ENCODE measurements at regions not wholly inside any gene's neighbourhood (a gene's known extent, or its start where the extent isn't known, plus 50 kb on each side); places are given as distances from the start of the nearest gene placed in this dataset.
"Not testable (repeated sequence)": the region's sequence is repeated elsewhere in the genome, so short reads cannot be mapped to it uniquely, and the experiment has no call there.

- no peak for DNase-seq (ENCODE audit: low read depth in 1 of 2, low spot score in 1 of 2)
Observed at GRCh38 chr5:126100767-126101166, 322.4 kb upstream of the GRAMD2B start.

DNA sequence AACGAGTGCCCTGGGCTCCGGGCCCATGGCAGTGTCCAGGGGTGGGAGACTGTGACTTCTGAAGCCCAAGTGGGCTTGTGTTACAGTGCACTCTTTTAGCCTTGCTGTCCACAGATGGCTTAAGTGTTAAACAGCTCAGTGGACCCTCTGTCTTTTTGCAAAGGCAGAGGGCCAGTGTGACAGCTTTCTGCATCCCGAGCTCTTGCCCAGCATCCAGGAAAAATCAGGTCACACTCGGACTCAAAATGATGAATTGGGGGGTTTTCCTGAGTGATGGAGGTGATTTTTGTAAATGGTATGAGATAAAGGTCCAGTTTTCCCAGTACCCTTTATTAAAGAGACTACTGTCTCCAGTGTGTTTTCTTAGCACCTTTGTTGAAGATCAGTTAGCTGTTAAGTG, 321.3 kb upstream of the GRAMD2B start:
- DNase-seq (ENCODE audit: low read depth in 1 of 2, low spot score in 1 of 2), result no peak

GRCh38 chr5:126103050-126103449, 320.2 kb upstream of the GRAMD2B start:
- DNase-seq (ENCODE audit: low read depth in 1 of 2, low spot score in 1 of 2), result no peak

GRCh38 chr5:126103868-126104267, 319.3 kb upstream of the GRAMD2B start:
- no peak for DNase-seq (ENCODE audit: low read depth in 1 of 2, low spot score in 1 of 2)

GRCh38 chr5:126104341-126104740, 318.9 kb upstream of the GRAMD2B start:
- no peak for DNase-seq (ENCODE audit: low read depth in 1 of 2, low spot score in 1 of 2)

- no peak for DNase-seq (ENCODE audit: low read depth in 1 of 2, low spot score in 1 of 2)
Observed at GRCh38 chr5:126104951-126105350, 318.3 kb upstream of the GRAMD2B start.

DNA sequence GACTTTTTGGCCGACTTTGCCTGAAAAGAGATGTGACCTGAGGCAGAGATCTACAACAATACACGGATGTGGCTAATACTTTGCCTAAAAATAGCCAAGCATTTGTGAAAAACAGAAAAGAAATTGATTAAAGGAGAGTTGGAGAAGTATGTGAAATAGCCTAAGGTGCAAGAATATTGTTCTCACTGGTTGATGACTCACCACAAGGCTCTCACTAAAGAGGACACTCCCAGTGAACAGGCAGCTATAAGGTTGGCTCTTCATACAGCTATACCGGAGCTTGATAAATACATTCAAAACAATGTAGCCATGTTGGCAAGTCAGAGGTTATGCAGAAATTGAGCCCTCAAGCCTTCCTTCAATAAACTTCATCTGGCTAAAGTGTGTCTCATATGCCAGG, 317.2 kb upstream of the GRAMD2B start:
- DNase-seq (ENCODE audit: low read depth in 1 of 2, low spot score in 1 of 2), result no peak

DNA sequence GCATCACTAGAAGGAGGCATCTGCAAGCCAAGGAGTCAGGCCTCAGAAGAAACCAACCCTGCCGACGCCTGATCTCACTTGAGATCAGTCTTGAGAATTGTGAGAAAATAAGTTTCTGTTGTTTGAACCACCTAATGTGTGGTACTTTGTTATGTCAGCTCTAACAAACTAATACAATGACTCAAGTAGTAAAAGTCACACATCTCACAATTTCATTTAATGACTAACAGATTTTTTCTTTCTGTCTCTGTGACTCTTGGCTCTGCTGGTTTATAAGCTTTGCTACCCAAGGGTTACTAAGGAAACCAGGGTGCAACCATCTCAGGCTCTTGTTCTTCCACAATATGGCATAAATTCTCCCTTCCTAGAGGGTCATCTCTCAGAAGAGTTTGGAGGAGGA, 315.8 kb upstream of the GRAMD2B start:
- no peak for DNase-seq (ENCODE audit: low read depth in 1 of 2, low spot score in 1 of 2)

DNA sequence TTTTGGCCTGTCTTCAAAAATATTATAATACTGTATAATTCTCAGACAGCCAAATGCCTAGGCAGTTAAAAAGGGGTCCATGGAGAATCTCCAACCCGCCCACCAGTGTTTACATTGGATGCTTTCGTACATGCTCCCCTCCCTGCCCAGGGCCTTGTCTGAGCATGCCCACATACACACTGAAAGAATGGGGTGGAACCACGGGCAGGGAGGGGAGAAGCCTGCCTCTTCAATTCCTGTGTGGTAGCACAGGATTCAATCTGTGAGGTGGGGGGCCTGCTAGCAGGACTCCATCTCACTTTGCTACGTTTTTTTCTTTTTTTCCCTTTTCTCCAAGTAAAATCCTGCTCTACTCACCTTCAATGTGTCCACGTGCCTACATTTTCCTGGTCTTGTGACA, 314.7 kb upstream of the GRAMD2B start:
- DNase-seq (ENCODE audit: low read depth in 1 of 2, low spot score in 1 of 2), result no peak

DNA sequence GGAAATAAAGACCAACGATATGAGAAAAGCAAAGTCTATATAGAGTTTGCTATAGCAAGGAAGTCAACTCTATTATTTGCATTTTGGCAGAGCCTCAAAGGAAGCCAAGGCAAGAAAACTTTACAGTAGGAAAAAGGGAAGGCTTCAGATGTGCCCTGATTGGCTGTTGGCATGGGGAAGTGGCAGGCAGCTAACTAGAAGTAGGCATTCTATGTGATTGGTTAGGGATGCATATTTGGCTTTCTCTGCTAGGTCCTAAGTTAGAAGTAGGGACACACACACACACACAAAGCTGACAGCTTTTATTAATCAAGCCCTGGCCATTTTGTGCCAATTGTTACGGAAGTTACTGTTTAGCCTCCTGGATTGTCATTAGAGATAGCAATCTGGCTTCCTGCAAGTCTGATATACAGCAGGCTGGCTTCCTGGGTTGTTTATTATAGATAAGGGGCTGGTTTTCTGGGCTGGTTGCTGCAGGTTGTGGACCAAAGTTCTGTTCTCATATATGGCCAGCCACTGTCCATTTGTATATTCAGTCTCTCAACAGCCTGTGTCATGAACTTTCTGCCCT, 308.1 kb upstream of the GRAMD2B start:
- DNase-seq (ENCODE audit: low read depth in 1 of 2, low spot score in 1 of 2), result no peak

DNA sequence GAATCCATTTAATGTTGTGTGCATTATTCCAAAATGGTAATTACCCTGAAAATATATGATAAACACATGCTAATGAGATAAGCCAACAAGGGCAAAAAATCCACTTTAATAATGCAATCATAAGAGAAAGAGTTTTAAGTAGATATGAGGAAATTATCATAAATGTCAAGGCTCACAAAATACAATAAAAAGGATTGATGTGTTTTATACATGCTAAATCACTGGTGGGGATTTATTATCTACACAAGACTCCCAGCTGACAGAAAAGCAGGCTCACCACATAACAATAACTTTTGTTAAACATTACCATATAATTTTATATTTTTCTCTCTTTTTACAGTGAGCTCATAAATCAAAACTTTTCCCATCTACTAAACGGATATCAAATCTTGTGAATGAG, 306.2 kb upstream of the GRAMD2B start:
- DNase-seq (ENCODE audit: low read depth in 1 of 2, low spot score in 1 of 2), result no peak

- DNase-seq (ENCODE audit: low read depth in 1 of 2, low spot score in 1 of 2), result no peak
Observed at GRCh38 chr5:126119887-126120442, 303.2 kb upstream of the GRAMD2B start.

GRCh38 chr5:126120939-126121338, 302.3 kb upstream of the GRAMD2B start:
- no peak for DNase-seq (ENCODE audit: low read depth in 1 of 2, low spot score in 1 of 2)

GRCh38 chr5:126122942-126123341, 300.3 kb upstream of the GRAMD2B start:
- no peak for DNase-seq (ENCODE audit: low read depth in 1 of 2, low spot score in 1 of 2)

DNA sequence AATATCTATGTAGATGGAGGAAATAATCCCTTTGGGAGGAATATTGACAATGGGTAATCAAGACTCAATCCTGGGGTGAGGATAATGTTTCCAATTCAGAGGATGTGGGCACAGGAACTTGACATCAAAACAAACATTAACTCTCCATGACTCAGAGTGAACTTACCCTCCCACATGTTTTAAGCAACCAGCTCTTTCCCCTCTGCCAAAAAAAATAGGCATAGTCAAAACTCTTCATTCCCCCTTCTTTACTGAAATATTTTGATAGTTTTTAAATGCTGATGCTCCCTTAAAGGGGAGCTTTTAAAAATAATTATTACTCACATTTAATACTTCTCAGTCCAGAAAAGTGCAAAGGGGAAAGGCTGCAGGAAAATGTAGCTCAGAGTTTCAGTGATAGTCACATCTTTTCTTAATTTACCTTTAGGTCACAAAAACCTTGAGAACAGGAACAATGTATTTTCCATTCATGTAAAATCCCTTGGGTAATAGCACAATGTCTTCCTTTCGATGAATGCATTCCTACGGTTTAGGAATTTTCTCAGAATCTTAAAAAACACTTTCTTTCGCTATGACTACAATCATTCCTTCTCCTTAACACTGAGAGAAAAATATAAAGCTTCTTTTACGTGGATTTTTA, 298.4 kb upstream of the GRAMD2B start:
- DNase-seq (ENCODE audit: low read depth in 1 of 2, low spot score in 1 of 2), result no peak

- no peak for DNase-seq (ENCODE audit: low read depth in 1 of 2, low spot score in 1 of 2)
Observed at GRCh38 chr5:126125407-126125806, 297.8 kb upstream of the GRAMD2B start.

DNA sequence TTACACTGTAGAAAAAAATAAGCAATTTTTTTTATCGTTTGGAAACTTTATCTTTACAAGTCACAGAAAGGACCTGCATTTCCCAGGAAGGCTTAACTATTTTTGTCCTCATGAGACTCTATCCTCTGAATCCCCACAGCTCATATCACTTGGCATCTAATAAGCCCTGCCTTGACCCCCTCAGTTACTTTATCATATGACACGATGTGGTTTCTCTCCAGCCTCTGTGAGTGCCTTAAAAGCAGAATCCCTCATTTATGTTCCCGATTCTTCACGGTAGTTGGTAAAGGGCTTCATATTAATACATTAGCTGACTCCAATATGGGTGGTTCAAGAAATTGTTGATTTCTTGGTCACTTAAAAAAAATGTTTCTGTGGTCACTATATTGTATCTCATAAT, 296.6 kb upstream of the GRAMD2B start:
- no peak for DNase-seq (ENCODE audit: low read depth in 1 of 2, low spot score in 1 of 2)

DNA sequence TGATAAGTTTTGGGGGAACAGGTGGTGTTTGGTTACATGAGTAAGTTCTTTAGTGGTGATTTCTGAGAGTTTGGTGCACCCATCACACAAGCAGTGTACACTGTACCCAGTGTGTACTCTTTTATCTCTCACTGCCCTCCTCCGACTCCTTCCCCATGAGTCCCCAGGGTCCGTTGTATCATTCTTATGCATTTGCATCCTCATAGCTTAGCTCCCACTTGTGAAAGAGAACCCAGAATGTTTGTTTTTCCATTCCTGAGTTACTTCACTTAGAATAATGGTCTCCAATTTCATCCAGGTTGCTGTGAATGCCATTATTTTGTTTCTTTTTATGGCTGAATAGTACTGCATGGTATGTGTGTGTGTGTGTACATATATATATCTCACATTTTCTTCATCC, 295.8 kb upstream of the GRAMD2B start:
- DNase-seq (ENCODE audit: low read depth in 1 of 2, low spot score in 1 of 2), result not testable (repeated sequence)

DNA sequence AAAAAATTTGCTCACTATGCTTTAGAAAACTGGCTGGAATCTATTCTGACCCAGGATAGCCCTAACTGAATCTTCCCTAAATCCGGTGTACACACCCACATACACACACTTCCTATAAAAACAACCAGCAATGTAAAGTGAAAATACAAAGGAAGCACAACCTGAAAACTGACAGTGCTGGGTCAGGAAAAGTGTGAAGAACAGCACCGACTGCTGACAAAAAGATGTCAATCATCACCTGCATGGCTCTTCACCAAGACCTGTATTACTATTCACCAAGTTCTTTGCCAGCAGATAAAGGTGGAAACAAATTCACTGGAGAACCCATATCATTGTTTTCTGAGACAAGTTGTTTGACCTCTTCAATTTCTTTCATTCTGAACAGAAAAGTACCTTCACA, 293.8 kb upstream of the GRAMD2B start:
- no peak for DNase-seq (ENCODE audit: low read depth in 1 of 2, low spot score in 1 of 2)

GRCh38 chr5:126133424-126133823, 289.8 kb upstream of the GRAMD2B start:
- DNase-seq (ENCODE audit: low read depth in 1 of 2, low spot score in 1 of 2), result no peak

GRCh38 chr5:126137891-126138280, 285.3 kb upstream of the GRAMD2B start:
- no peak for DNase-seq (ENCODE audit: low read depth in 1 of 2, low spot score in 1 of 2)

DNA sequence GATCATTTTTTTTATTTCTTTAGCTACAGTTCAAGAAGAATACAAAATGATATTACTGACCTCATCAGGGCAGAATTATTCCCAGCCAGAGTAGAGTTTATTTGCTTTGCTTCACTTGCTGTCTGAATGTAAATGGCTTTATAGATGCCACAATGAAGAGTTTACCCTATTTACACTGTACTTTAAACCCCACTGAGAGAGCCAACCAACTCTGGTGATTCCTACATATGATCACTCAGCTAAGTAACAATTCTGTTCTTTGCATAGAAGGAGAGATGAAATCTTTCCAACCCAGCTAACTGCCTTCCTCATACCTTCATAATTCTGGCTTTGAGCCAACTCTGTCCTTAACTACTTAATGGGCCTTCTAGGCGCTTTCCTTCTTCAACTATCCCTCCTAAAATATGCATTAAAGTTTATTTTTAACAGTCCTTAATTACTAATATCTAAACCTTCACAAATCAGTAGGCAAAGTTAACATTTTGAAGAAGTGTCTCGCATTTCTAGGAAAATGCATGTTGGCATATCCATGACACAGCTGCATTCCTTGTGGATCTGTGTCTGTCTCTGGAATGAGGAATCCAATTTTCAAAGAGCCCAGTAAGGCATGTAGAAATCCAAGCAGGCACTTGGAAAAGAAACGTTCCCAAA, 284.8 kb upstream of the GRAMD2B start:
- DNase-seq (ENCODE audit: low read depth in 1 of 2, low spot score in 1 of 2), result no peak

GRCh38 chr5:126139086-126139485, 284.1 kb upstream of the GRAMD2B start:
- DNase-seq (ENCODE audit: low read depth in 1 of 2, low spot score in 1 of 2), result no peak
